HPDE6-E6E7 (cell line): ENCODE measurements at regions not wholly inside any gene's neighbourhood (a gene's known extent, or its start where the extent isn't known, plus 50 kb on each side); places are given as distances from the start of the nearest gene placed in this dataset.

ENCODE experiments used
- DNase-seq: peaks from one replicate; pipeline ENCODE4 v3.0.0; 2011; ENCODE audit warnings: missing footprints; ENCODE audit errors: extremely low spot score

DNA sequence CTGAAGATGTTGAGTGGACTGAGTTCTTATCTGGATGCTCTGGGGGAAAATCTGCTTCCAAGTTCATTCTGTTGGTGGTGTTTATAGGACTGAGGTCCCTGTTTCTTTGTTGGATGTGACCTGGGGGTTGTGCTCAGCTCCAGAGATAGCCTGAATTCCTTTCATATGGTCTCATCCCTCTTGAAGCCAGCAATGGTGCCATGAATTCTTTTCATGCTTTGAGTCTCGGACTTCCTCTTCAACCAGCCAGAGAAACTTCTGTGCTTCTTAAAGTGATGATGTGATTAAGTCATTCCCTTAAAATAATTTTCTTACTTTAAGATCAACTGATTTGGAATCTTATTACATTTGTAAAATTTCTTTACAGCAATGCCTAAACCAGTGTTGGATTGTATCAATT lies 233.8 kb upstream of the UGT8 start:
- no peak for DNase-seq

DNA sequence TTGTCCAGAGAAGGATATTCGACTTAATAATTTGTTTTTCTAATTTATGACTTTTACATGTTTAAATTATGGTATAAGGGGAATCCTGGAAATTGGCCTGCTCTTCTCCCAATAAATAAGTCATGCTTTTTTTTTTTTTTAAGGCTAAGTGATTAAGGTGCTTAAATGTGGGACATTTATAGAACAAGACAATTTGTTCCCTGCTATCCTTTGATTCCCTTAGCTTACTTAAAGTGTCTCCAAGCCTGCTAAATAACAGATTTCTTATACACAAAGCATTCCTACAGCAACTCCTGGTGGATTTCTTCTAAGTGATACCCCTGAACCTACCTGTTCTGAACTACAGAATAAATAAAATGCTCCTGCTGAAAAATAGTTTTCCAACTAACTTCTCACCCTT lies 233.0 kb upstream of the UGT8 start:
- no peak for DNase-seq

DNA sequence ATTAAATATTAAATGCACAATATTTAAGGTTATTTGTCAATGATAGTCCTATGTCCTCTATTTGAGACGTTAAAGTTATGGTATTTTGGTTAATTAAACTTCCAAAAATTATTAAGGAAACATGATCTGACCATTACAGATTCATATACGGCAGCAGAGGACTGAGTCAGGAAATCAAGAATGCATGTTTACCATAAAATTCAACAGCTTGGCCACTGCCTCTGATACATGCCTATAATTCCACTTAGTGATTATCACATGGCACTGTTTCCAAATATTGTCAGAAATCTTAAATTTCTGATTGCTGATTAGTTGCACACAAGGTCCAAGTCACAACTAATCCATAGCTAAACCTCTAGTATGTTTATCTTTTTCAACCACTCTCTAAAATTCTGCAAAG lies 232.2 kb upstream of the UGT8 start:
- no peak for DNase-seq

DNA sequence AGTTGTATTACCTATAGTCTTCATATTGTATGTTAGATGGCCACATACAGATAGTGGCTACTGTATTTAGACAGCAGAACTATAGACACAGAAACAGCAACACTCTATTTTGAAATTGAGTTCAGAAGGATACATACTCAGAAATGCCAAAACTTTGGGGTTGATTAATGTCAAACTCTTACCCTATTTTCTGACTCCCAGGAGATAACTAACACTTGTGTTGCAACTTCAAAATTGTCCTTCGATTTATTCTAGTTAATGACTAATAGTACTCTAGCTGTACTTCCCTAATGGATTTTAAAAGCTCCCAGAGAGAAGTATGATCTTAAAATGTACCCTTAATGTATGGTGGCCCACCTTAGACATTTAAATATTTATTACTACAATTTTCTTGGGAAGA lies 229.9 kb upstream of the UGT8 start:
- no peak for DNase-seq

DNA sequence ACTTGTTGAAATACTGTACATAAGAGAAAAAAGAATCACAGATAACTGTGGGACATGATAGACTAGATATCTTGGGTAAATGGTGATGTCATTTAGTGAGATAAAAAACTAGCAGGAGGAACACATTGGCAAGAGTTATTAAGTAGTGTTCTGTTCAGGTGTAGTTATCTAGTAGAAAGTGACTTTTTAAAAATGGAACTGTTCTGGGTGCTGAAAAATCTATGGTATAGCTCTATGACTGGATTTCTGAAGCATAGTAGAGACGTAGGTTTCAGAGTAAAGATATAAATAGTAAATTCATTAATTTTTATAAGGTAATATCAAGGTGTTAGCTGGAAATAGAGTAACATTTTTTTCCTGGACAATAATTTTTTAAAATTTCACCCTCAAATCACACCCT lies 225.1 kb upstream of the UGT8 start:
- no peak for DNase-seq

DNA sequence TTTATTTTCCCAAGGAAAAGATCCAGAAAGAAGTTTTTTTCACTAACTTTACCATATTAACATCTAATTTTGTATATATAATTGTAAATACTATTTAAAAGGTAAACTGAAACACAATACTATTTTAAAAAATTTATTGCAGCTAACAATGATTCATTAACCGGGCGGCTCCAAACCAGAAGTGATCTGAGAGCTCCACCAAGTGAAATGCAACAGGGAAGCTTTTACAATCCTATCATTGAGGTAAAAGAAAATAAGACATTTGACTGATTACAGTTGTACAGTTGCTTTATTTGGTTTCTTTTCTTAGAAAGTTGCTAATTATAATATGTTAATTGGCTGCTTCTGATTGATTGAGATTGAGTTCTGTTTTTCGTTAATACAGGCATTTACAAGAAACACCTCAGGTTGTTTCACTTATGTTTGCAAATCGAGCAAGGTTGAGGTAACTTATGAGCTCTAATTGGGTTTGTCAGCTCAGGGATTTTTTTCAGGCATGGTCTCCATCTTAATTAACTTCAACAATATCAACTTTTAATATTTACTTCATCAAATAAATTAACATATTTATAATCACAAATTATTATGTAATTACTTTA lies 220.2 kb upstream of the UGT8 start:
- no peak for DNase-seq

DNA sequence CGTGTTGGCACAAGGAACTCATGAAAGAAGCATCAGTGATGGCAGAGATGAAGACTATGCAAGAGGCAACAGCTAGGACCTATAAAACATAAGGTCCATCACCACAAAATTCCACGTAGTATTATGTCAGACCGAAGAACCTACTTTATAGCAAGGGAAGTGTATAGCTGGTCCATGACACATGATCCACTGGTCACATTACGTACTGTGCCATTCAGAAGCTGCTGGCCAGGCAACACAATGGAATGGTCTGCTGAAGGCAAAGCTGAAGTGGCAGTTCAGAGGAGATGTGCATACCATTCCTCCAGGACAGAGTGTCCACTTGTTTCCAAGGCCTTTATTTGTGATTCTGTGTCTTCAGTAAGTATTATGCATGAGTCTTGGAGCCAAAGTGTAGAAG lies 215.5 kb upstream of the UGT8 start:
- no peak for DNase-seq

DNA sequence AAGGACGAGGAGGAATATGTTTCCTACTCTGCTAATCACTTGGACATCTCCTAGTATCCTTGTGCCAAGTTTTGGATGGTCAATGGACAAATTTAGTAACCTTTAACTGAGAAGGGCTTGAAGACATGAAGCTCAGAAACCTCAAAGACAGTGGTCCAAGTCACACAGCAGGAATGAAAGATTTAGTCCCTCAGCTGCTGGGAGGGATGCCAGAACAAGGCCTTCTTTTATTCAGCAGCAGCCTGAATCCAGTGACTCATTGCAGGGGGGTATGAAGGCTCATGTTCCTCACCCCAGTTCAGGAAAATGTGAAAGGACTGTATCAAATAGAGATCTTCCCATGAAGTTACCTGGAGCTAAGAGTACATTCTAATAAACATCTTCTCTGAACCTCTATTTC lies 214.9 kb upstream of the UGT8 start:
- no peak for DNase-seq

DNA sequence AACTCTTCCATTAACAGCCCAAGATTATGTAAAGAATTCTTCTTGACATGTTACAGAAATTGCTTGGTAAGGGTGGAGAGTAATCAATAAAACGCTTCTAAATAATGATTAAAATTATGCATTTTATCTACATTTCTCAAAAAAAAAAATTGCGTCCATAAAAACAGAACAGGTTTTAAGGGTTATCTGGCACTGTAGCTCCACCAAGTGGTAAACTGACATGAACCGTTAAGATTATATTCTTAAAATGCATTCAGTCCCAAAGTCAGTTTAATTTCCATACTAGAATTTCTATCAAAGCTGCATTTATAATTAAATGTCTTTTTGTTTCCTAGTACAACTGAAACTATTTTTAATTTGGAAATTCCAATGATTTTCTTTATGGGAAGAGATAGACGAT lies 214.0 kb upstream of the UGT8 start:
- DNase-seq = no peak

DNA sequence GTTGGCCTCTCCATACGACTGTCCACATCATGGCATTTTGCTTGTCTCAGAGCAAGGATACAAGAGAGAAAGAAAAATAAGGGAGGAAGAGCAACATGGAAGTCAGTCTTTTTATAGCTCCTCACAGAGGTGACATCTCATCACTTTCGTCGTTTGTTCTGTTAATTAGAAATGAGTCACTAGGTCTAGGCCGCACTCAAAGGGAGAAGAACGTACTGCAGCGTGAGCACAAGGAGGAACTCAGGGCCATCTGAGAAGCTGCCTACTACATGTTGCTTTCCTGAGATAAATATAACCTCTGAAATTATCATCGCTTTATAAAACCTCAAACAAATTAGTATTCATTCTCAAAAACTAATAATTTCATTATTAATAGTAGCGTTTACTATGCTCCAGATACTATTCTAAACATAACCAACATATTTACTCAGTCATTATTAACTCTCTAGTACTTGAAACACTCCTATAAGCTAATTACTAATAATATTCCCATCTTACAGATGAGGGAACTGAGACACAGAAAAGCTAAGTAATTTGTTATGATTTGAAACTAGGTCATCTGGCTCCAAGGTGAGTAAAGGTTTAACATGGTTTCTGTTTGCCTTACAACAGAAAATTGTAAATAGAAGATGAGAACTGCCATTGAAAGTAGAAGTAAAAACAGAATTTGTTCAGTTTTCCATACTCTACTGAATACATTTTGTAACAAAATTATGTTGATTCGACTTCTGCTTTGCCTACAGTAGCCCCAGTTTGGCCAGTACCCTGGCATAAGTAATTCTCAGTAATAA lies 213.2 kb upstream of the UGT8 start:
- DNase-seq = no peak

DNA sequence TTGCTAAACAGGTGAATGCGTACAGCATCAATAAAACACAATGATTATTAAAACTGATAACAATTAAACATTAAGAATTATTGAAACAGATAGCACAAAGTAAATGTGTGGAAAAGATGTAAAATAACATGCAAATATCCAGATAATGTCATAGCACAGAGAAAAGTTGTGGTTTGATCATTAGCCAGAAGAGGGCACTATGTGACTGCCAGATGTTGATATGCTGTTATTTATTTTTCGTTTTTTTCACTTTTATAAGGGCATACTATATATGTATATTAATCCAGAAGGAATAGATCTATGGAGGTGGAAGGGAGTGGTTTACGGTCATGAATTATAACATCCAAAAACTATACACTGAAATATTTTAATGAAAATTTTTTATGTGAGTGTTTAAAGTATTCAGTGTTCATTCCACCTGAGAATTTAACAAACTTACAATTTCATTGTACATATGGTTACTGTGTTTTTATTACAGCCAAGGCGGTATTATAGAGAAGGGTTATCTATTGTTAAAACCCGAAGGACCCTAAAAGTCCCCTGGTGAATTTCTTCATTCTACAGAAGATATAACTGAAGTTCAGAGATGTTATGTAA lies 211.9 kb upstream of the UGT8 start:
- no peak for DNase-seq

DNA sequence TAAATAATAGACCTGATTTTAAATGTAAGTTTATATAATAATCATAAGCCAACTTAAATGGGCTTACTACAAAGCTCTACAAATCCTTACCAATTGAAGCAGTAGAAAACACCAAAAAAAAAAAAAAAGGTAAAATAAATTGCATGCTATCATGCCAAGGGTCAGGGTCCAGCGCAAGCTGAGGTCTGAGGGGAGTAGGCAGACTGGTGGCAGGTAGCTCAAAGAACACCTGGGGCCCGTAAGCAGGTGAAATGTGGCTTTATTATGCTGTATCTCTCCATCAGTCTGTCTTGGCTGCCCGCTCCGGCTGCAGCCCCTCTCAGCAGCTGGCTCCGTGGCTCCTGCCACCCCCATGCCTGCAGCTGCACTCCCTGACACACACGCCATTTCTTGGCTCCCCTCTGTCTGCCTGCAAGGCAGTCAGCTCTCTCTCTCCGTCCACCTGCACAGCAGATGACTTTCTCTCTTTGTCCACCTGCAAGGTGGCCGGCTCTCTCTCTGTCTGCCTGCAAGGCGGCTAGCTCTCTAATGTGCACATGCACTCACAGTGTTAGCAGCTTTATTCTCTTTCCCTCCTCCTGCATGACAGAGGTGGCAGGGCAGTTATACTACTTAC lies 209.4 kb upstream of the UGT8 start:
- DNase-seq = no peak

DNA sequence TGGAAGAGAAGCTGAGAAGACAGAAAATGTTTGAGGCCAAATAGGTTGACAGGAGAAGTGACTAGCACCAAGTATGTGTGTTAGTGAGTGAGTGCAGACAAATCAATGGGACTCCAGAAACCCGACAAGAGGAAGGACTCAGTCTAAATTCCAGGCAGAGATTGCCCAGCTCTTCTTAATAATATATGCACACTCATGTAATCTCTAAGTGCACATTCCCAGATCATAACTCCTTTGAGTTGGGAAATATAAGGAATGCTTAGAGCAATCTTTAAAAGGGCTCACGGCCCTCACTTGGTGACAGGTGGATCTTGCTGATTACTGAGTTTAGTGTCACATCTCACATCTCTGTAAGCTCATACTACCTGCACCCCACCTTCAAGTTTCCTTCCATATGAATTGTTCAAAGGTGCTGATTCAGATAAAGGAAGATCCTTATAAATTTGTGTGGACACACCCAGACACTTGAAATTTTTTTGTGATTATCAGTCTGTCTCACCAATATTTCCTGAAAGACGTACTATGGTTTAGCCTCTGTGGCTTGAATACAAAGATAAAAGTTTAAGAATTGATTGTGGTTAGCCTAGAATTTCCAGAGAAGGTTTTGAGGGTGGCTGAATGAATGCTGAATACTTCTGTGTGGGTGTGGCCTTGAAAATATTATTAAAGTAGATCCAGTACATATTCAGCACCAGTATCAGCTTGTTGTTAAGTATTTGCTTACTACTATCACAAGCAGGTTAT lies 205.1 kb upstream of the UGT8 start:
- DNase-seq = no peak

DNA sequence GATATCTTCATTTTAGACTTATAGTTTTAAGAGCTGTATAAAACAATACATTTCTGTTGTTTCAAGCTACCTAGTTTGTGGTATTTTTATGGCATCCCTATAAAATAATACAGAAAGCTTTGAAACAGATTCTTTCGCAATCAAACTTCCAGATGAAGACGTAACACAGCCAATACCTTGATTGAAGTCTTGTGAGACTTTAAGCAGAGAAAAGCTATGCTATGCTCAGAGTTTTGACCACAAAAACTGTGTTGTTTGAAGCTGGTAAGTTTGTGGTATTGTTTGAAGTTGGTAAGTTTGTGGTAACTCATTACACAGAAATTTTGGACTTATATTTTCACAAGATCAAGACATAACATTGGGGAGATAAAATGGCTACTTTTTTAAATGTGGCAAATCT lies 201.8 kb upstream of the UGT8 start:
- no peak for DNase-seq

DNA sequence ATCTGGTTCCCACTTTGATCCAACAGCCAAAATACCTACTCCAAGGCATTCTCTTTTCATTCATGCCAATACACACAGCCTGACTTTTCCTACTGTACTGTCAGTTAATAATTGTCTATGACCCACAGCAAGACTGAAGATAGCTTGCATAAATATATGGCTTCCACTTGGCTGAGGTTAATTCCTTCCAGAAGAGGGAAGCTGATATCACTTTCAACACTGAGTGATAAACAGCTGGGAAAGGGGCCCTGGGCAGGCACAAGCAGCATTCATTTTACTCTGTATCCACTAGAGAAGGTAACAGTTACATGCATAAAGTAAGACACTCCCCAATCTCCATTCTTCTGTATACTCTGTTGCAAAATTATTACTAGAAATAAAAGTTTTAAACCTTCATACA lies 200.2 kb upstream of the UGT8 start:
- no peak for DNase-seq

DNA sequence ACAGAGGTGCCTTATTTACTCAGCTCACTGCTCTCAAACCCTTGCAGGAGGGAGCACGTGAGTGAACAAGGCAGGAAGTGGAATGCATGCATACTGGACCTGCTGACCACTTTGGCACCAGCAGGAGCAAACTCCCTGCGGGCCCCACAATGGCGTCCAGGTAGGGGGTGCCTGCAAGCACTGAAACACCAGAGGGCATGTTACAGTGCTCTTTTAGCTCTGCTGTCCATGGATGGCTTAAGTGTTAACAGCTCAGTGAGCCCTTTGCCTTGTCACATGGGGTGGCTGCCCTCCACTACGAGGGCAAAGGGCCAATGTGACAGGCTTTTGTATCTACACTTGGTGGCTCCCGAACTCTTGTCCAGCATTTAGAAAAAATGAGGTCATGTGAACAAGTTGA lies 199.5 kb upstream of the UGT8 start:
- no peak for DNase-seq

DNA sequence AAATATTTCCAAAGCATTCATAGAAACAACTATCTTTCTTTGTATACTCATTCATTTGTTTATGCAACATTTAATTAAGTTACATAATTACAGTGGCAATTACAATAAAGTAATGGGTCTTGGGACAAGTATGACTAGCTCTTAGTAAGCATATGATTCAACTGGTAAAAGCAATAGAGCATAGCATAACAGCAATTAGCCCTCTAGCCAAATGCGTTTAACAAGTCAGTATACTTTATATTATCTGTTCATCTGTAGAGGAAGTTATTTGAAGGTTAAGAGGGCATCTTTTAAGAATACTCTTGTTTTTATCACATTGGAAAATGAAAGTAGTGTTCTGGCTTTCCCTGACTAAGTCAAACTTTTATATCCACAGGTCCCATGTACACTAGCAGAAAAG lies 198.1 kb upstream of the UGT8 start:
- DNase-seq = no peak

DNA sequence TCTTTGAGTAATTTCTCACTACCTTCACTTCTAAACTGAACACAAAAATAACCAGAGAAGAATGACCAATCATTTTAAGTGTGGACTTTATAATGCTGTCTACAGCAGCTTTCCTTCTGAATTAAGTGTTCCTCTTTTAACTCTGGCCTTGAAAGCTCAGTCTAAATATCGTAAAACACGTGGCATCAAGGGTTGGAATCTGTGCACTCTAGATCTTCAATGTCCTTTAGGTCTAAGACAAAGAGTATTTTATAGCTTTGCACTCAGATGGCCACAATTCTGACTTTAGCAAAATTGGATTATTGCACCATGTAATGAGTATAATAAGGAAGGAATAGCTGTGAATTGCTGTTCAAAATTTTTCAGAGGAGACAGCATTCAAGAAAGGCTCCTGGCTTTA lies 197.1 kb upstream of the UGT8 start:
- no peak for DNase-seq

DNA sequence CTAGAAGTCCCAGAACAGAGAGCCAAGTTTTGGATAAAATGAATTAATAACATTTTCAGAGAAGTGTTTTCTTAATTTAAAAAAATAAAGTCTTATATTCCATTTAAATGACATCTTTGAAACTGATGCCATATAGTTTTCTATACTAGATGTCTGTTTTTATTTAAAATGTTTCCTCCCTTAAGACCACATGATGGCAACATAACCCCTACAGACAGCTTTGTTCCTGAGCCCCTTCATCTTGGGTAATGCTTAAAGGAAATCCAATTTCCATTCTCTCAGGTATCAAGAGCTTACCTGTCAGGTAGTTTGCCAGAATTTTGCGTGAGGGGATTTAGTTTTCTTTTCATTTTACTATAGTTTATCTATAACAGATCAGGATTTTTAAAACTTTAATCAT lies 181.4 kb upstream of the UGT8 start:
- DNase-seq = no peak

DNA sequence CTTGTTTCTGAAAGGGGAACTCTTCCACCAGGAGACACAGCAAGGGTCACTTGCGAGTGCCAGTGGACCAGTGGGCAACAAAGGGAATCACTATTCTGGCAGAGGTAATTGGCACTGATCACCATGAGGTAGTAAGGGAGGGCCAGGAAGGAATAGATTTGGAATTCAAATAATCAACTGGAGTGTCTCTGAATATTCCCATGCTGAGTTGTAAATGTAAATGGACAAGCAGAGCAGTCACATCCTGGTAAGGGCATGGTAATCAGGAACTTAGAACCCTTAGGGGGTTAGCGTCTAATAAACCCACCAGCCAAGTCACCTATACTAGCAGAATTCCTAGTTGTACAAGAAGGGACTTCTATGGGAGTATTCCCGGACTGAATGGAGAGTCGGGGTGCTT lies 178.5 kb upstream of the UGT8 start:
- no peak for DNase-seq

DNA sequence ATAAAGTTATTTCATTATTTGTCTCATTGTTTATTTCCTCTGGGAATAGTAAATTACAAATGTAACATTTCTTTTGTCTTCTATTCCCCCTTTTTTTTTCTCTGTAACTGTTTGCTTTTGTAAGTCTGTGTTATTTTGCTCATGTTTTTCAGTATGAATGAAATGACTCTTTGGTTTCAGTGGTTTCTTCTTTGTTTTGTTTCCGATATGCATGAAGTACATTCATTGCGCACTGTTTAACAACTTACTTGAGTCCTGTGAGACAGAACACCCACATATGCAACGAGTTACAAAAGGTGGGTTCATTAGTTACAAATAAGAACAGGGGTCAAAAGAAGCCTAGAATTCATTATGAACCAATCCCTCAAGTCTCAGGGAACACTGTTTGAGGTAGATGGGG lies 175.0 kb upstream of the UGT8 start:
- DNase-seq = no peak

DNA sequence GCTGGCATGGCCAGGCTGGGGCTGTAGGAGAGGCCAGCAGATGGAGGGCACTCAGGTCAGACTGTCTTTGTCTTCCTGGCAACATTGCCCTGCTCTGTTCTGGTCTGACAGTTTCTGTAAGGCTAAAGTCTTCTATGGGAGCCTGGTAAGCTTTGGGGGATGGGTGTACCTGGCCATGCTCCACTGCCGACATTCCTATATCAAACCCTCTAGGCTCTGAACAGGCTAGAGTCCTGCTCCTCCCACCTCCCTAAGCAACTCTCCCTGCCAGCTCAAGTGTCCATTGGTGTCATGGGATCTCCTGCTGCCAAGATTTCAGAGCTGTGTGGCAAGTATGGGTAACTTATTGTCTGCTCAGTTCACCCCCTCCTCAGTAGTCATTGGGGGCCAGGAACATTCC lies 163.5 kb upstream of the UGT8 start:
- no peak for DNase-seq
